Loucy (cell line): ENCODE measurements at regions not wholly inside any gene's neighbourhood (a gene's known extent, or its start where the extent isn't known, plus 50 kb on each side); places are given as distances from the start of the nearest gene placed in this dataset.

Experiments
- H2AFZ ChIP-seq: fragments of 200-600 bp; sonication (generic); 2 replicates; pipeline ENCODE4 v1.6.0; 2016; ENCODE audit warnings: antibody characterized with exemption, mild to moderate bottlenecking, low read length, moderate library complexity
- H3F3A ChIP-seq: fragments of 200-600 bp; 2 replicates; pipeline ENCODE4 v1.6.0; 2016; ENCODE audit warnings: antibody characterized with exemption, low read depth, mild to moderate bottlenecking
- H3K27me3 ChIP-seq: fragments of 200-600 bp; sonication (generic); 2 replicates; pipeline ENCODE4 v1.6.1; 2014; ENCODE audit warnings: low read length, mild to moderate bottlenecking; ENCODE audit not compliant: insufficient read depth, poor library complexity, severe bottlenecking
- H3K36me3 ChIP-seq: fragments of 200-600 bp; sonication (generic); 2 replicates; pipeline ENCODE4 v1.6.1; 2016; ENCODE audit warnings: low read length; ENCODE audit not compliant: insufficient read depth
- H3K4me1 ChIP-seq: fragments of 200-600 bp; sonication (generic); 2 replicates; pipeline ENCODE4 v1.5.1; 2014; ENCODE audit warnings: low read length, mild to moderate bottlenecking; ENCODE audit not compliant: insufficient read depth, poor library complexity, severe bottlenecking
- H3K4me2 ChIP-seq: fragments of 200-600 bp; sonication (generic); 2 replicates; pipeline ENCODE4 v1.6.0; 2014; ENCODE audit warnings: antibody characterized with exemption, low read length, low read depth, mild to moderate bottlenecking; ENCODE audit not compliant: poor library complexity, severe bottlenecking
- H3K4me3 ChIP-seq: fragments of 200-600 bp; sonication (generic); 2 replicates; pipeline ENCODE4 v1.5.1; 2014; ENCODE audit warnings: low read length, mild to moderate bottlenecking, mixed read lengths; ENCODE audit not compliant: poor library complexity, severe bottlenecking
- H3K79me2 ChIP-seq: fragments of 200-600 bp; sonication (generic); 2 replicates; pipeline ENCODE4 v1.6.1; 2014; ENCODE audit warnings: low read length; ENCODE audit not compliant: insufficient read depth
- H3K9ac ChIP-seq: fragments of 200-600 bp; sonication (generic); 2 replicates; pipeline ENCODE4 v1.6.0; 2014; ENCODE audit warnings: mild to moderate bottlenecking, low read depth, low read length, moderate library complexity; ENCODE audit not compliant: poor library complexity, severe bottlenecking
- H3K9me2 ChIP-seq: fragments of 200-600 bp; sonication (generic); replicated peaks from 2 replicates; pipeline ENCODE4 v1.6.1; 2016; ENCODE audit warnings: low read depth, low read length, mixed read lengths
- H3K9me3 ChIP-seq: fragments of 200-600 bp; sonication (generic); 2 replicates; pipeline ENCODE4 v1.6.1; 2014; ENCODE audit warnings: mild to moderate bottlenecking, antibody characterized with exemption, low read length, low read depth; ENCODE audit not compliant: insufficient read depth
- H4K20me1 ChIP-seq: fragments of 200-600 bp; sonication (generic); 2 replicates; pipeline ENCODE4 v1.6.0; 2014; ENCODE audit warnings: antibody characterized with exemption, low read length, mild to moderate bottlenecking; ENCODE audit not compliant: insufficient read depth, poor library complexity, severe bottlenecking
- EZH2phosphoT487 ChIP-seq: fragments of 200-600 bp; IDR thresholded peaks from 2 replicates; pipeline ENCODE4 v1.6.1; 2018; ENCODE audit warnings: antibody characterized with exemption, mild to moderate bottlenecking, moderate library complexity, borderline replicate concordance
- TF ChIP-seq, protein P1 (sequence below): fragments of 200-600 bp; sonication (generic); conservative IDR thresholded peaks from 2 replicates; pipeline ENCODE4 v1.5.1; 2014; ENCODE audit warnings: mild to moderate bottlenecking, antibody characterized with exemption, low read length

DNA sequence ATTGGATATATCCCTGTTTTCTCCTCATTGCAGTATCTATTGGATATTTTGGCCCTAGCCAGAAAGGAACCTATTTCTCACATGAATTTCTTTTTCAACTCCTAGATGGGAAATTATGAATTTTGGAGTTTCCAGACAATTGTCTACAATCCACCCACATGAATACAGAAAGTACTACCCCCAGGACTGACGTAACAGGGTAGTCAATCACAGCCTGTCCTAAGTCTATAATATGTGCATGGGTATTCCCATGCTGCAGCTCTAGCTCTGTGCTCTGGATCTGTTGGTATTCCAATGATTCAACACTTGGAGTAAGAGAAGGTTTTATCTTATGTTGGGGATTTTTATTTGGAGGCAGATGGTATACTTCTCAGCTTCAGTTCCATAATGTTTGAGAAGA lies 393.1 kb upstream of the ARRDC4 start:
- no peaks in the 10 kb centered on the region for H4K20me1 ChIP-seq
- no peaks in the 10 kb centered on the region for H3K79me2 ChIP-seq
- no peaks in the 10 kb centered on the region for H3K36me3 ChIP-seq
- no peak overlapping the region for H2AFZ ChIP-seq
- no peak overlapping the region for H3K4me3 ChIP-seq
- H3F3A ChIP-seq: no peaks in the 10 kb centered on the region
- H3K9ac ChIP-seq: no peak overlapping the region
- no peaks in the 10 kb centered on the region for H3K9me2 ChIP-seq
- no peak for TF ChIP-seq EZH2phosphoT487
- TF ChIP-seq, protein P1, sequence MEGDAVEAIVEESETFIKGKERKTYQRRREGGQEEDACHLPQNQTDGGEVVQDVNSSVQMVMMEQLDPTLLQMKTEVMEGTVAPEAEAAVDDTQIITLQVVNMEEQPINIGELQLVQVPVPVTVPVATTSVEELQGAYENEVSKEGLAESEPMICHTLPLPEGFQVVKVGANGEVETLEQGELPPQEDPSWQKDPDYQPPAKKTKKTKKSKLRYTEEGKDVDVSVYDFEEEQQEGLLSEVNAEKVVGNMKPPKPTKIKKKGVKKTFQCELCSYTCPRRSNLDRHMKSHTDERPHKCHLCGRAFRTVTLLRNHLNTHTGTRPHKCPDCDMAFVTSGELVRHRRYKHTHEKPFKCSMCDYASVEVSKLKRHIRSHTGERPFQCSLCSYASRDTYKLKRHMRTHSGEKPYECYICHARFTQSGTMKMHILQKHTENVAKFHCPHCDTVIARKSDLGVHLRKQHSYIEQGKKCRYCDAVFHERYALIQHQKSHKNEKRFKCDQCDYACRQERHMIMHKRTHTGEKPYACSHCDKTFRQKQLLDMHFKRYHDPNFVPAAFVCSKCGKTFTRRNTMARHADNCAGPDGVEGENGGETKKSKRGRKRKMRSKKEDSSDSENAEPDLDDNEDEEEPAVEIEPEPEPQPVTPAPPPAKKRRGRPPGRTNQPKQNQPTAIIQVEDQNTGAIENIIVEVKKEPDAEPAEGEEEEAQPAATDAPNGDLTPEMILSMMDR: no peak
- H3K27me3 ChIP-seq: no peaks in the 10 kb centered on the region
- H3K9me3 ChIP-seq: no peaks in the 10 kb centered on the region; the same call in 1 of the 2 replicates
- H3K4me2 ChIP-seq: no peak overlapping the region
- no peaks in the 10 kb centered on the region for H3K4me1 ChIP-seq

DNA sequence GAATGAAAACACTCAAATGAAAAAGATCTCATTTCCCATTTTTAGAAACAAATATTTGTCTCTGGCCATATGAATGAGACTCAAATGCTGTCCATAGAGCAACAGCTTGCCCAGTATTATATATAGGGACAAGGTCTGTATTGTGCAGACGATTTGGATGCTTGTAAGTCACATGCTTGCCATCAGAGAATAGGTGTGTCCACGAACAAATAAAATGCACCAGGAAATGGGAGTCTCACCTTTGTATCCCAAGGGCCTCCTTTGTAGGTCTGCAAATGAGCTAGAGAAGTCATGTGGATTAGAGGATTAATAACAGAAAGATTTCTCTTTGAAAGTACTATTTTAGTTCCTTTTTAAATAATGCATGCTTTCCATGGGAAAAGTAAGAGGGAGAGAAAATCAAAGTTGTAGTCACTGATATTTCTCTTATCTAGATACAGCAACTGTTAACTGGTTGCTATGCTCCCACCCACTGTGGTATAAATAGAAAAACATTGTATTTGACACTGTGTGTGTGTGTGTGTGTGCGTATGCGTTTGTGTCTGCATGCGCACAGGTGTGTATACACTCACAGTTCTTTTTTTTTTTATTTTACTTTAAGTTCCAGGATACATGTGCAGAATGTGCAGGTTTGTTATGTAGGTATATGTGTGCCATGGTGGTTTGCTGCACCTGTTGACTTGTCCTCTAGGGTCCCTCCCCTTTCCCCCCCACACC lies 383.4 kb upstream of the ARRDC4 start:
- Histone ChIP-seq H3K4me3 (no peak overlapping the region), H3K4me2 (no peak overlapping the region), H3K79me2 (no peaks in the 10 kb centered on the region), H3K9me3 (no peaks in the 10 kb centered on the region), H2AFZ (no peak overlapping the region), H3K27me3 (no peaks in the 10 kb centered on the region), H3K9me2 (no peaks in the 10 kb centered on the region), H3F3A (no peaks in the 10 kb centered on the region), H3K9ac (no peak overlapping the region), H4K20me1 (no peaks in the 10 kb centered on the region), H3K4me1 (no peaks in the 10 kb centered on the region), H3K36me3 (no peaks in the 10 kb centered on the region)
- TF ChIP-seq EZH2phosphoT487: no peak
- TF ChIP-seq, protein P1: no peak

DNA sequence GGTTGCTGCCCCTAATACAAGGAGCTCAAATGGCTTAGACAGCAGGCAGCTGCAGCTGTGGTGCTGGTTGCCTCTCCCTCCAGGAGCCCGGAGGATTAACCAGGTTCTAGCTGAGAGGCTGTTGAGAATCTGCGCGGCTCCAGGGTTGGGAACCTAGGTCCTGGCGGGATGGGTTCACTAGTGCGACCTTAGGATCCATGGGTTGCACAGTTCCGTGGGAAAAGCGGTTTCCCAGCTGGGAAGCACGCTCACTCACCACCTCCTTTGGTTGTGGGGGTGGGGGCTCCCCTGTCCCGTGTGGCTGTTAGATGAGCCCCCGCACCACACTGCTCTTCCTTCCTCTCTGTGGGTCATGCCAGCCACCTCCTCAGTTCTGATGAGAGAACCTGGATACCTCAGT lies 375.1 kb upstream of the ARRDC4 start:
- H3K9me2 ChIP-seq: no peaks in the 10 kb centered on the region
- no peaks in the 10 kb centered on the region for H3K4me1 ChIP-seq
- no peak overlapping the region for H3K9ac ChIP-seq
- no peak overlapping the region for H3K4me2 ChIP-seq
- no peaks in the 10 kb centered on the region for H3F3A ChIP-seq
- TF ChIP-seq, protein P1: no peak
- no peak for TF ChIP-seq EZH2phosphoT487
- H3K4me3 ChIP-seq: no peak overlapping the region
- H3K36me3 ChIP-seq: no peaks in the 10 kb centered on the region
- H3K27me3 ChIP-seq: no peaks in the 10 kb centered on the region
- no peaks in the 10 kb centered on the region for H3K79me2 ChIP-seq
- H4K20me1 ChIP-seq: no peaks in the 10 kb centered on the region
- no peaks in the 10 kb centered on the region for H3K9me3 ChIP-seq
- H2AFZ ChIP-seq: no peak overlapping the region
